GM18861 (cell line): ENCODE measurements at regions not wholly inside any gene's neighbourhood (a gene's known extent, or its start where the extent isn't known, plus 50 kb on each side); places are given as distances from the start of the nearest gene placed in this dataset.
"Not testable (repeated sequence)": the region's sequence is repeated elsewhere in the genome, so short reads cannot be mapped to it uniquely, and the experiment has no call there.

Source experiments
- ATAC-seq: cut with Tn5 transposase; IDR thresholded peaks from one replicate; pipeline ENCODE4 v1.9.1; 2021; ENCODE audit not compliant: unreplicated experiment

DNA sequence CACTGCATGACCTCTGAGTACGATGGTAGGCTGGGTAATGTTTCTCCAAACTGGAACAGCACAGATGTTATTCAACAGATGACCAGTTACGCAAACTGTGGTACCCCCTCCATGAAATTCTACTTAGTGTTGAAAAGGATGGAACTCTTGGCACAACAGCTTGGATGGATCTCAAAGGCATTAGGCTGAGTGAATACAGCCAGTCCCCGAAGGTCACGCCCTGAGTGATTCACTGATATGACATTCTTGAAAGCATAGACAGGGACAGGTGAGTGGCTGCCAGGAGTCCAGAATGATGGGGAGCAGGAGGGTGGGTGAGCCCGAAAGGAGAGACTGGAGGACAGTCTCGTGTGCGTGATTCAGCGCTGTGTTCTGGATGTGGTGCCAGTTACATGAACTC is 187.5 kb upstream of the TMEM132C start:
- no peak for ATAC-seq

- no peak for ATAC-seq
Measured at GRCh38 chr12:128083132-128083729, 183.7 kb upstream of the TMEM132C start.

GRCh38 chr12:128088926-128089325 is 178.0 kb upstream of the TMEM132C start:
- no peak for ATAC-seq

- no peak for ATAC-seq
Measured at GRCh38 chr12:128089961-128090360, 177.0 kb upstream of the TMEM132C start.

- no peak for ATAC-seq
Measured at GRCh38 chr12:128091101-128091720, 175.8 kb upstream of the TMEM132C start.

- ATAC-seq, result no peak
Measured at GRCh38 chr12:128091951-128092382, 175.0 kb upstream of the TMEM132C start.

DNA sequence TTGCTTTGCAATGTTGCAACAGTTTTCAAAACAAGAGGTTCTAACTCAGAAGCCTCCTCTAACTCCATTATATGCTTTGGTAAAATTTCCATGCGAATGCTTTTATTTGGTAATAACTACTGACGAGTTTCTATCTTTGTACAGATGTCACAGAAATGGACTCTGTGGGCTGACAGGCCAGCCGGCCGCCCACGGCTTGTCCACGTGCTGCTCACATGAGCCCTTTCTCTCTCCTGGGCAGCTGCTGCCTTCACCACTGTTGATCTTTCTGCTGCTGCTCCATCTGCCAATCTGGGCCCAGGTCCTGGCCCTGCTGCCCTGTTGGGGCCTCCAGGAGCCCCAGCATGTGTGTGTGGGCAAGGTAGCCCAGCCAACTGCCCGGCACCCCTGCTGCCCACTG is 168.2 kb upstream of the TMEM132C start:
- no peak for ATAC-seq

DNA sequence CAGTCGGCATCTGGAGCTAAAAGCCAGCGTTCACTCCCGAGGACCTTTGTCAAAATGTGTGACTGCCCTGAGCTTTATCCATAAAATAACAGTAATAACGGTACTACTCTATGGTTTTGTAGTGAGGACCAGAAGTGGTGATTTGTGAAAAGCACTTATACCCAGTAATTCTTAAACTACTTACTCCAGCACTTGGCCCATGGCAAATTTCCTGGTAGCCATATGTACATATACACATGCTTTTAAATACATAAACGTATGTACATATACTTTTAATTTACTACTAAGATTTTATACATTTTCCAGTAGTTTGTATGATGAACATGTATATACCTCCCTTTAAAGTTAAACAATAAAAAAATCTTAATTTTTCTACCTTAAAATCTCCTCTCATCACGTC is 163.8 kb upstream of the TMEM132C start:
- no peak for ATAC-seq

GRCh38 chr12:128109236-128109635 is 157.7 kb upstream of the TMEM132C start:
- ATAC-seq, result no peak

DNA sequence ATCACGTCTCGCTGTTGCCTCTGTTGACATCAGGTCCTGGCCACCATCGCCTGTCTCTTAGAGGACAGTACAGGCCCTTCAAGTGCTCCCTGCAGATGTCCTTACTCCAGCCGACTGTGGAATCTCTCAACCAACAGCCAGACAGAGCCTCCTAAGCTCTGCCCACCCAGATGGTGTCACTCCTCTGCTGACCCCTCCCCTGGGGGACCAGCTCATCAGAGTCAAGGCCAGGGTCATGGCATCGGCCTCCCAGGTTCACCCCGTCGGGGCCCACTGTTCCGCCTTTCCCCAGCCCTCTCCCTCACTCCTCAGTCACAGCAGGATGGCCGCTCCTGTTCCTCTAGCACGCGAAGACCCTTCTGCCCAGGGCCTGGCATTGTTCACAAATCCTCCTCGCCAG is 157.3 kb upstream of the TMEM132C start:
- no peak for ATAC-seq

DNA sequence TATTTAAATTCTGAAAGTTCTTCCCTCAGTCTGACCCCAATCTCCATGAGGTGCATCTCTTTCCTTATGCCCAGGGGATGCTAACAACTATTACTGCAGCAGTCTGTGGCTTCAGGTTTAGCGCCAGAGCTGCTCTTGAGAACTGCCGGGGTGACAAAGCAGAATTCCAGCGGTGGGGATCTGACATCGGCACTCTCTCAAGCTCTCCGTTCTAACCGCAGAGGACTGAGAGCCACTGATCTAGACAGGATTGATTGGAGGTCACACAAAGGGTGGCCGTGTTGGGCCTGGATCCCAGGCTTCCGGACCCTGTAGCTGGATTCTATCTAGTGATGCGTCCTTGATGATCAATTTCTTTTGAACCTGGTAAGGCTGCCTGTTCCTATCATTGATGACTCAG is 155.6 kb upstream of the TMEM132C start:
- ATAC-seq, result no peak

DNA sequence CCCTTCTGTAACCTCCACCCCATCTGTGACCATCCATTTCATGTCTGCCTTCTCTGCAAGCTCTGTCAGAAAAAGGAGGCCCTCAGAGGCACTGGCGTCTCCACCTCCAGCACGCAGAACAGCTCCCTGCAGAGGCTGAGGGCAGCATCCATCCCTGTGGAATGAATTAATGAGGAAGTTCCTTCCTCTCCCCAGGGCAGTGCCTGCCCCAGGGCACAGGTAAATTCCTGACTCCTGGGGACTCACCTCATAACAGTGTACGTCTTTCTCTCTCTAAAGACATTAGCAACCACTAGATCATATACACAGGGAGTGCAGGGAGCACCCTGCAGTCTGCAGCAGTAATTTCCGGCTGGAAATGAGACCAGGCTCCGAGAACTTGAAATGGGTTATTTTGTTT is 155.0 kb upstream of the TMEM132C start:
- ATAC-seq, result no peak

DNA sequence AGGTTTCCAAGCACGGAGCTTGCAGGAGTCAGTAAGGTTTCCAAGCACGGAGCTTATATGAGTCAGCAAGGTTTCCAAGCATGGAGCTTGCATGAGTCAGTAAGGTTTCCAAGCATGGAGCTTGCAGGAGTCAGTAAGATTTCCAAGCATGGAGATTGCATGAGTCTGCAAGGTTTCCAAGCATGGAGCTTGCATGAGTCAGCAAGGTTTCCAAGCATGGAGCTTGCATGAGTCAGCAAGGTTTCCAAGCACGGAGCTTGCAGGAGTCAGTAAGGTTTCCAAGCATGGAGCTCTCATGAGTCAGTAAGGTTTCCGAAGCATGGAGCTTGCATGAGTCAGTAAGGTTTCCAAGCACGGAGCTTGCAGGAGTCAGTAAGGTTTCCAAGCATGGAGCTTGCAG is 153.7 kb upstream of the TMEM132C start:
- not testable (repeated sequence) for ATAC-seq

DNA sequence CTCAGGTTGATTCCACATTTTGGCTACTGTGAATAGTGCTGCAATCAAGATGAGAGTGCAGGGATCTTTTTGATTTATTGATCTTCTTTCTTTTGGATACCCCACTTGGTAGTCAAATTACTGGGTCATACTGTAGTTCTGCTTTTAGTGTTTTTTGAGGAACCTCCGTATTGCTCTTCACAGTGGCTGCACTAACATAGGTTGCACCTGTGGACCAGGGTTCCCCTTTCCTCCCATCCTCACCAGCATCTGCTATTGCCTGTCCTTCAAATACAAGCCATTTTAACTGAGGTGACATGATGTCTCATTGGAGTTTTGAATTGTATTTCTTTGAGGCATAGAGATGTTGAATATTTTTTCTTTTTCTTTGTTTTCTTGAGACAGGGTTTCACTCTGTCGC is 152.5 kb upstream of the TMEM132C start:
- ATAC-seq, result no peak

GRCh38 chr12:128116537-128116936 is 150.4 kb upstream of the TMEM132C start:
- ATAC-seq, result no peak

- ATAC-seq, result no peak
Measured at GRCh38 chr12:128120035-128120434, 146.9 kb upstream of the TMEM132C start.

DNA sequence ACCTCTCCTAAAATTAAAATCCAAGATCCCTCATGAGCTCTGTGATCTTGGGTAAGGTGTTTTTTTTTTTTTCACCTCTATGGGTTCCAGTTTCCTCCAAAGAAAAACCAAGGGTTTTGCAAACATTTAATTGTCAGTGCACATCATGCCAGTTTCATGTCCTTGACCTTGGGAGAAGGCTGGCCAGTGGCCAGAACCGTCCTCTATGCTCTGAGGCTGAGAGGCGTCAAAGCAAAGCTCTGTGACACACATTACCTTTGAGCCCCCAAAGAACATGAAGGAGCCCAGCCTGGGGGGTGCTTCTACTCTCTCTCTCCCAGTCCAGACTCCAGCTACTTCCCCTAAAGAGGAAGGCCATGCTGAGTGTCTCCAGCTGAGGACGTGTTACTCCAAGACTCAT is 145.5 kb upstream of the TMEM132C start:
- ATAC-seq, result no peak

DNA sequence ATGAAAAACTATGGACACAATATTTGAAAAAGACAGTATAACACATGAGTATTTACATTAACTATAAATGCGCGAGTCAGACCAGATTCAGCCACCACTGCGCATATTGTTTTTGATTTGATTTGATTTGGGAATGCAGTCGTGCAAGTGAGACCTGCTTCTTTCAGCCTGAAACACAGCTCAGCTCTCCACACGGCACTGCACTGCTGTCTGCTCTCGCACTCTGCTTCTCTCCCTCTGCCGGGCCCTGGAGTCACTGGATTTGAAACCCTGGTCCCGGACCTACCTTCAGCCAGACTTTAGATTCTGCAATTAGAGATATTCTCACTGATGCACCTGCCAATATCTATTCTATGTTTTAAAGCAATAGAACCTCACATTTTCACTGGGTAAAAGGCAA is 143.9 kb upstream of the TMEM132C start:
- ATAC-seq, result no peak

DNA sequence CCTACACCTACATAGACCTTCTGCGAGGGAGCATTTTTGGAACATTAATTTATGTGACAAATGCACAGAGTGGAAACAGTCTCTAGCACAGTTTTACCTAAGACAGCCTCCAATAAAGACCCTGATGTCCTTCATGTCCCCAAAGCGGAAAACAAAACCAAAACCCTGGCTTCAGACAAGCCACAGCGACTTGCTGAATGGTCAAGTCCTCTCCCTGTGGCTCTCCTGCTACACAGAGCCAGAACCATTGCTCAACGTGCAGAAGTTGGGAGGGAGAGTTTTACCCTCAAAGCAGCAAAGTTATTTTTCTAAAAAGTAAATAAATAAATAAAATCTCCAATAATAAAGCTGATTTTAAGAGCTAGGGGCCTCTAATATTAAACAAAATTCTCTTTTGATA is 135.0 kb upstream of the TMEM132C start:
- ATAC-seq, result no peak

GRCh38 chr12:128133321-128134073 is 133.5 kb upstream of the TMEM132C start:
- ATAC-seq, result no peak

- peak; percentile 54 for ATAC-seq
Measured at GRCh38 chr12:128137140-128137539, 129.8 kb upstream of the TMEM132C start.

- no peak for ATAC-seq
Measured at GRCh38 chr12:128138125-128138524, 128.8 kb upstream of the TMEM132C start.
